Gastrocnemius medialis (tissue), 4 donors: ENCODE measurements at regions not wholly inside any gene's neighbourhood (a gene's known extent, or its start where the extent isn't known, plus 50 kb on each side); places are given as distances from the start of the nearest gene placed in this dataset.

Experiments
- POLR2A ChIP-seq, 2 donors: fragments of 450-650 bp; IDR thresholded peaks; one replicate each; pipeline ENCODE4 v1.6.1; 2017; ENCODE audit warnings: antibody characterized with exemption in 2 of 2, mild to moderate bottlenecking in 2 of 2, moderate library complexity in 2 of 2
- TF ChIP-seq, protein P1 (sequence below), 5 experiments: fragments of 450-650 bp in 3 of 5; fragments of 200-600 bp in 2 of 5; sonication (generic) in 2 of 5; IDR thresholded peaks in 4 of 5; conservative IDR thresholded peaks in 1 of 5; 1 replicate in 4 of 5; 2 replicates in 1 of 5; pipeline ENCODE4 v1.5.1; 2016 to 2019; ENCODE audit warnings: antibody characterized with exemption in 5 of 5, mild to moderate bottlenecking in 3 of 5, moderate library complexity in 3 of 5

GRCh38 chr20:55934146-55934545 lies 71.2 kb downstream of the CBLN4 start:
- TF ChIP-seq, protein P1, sequence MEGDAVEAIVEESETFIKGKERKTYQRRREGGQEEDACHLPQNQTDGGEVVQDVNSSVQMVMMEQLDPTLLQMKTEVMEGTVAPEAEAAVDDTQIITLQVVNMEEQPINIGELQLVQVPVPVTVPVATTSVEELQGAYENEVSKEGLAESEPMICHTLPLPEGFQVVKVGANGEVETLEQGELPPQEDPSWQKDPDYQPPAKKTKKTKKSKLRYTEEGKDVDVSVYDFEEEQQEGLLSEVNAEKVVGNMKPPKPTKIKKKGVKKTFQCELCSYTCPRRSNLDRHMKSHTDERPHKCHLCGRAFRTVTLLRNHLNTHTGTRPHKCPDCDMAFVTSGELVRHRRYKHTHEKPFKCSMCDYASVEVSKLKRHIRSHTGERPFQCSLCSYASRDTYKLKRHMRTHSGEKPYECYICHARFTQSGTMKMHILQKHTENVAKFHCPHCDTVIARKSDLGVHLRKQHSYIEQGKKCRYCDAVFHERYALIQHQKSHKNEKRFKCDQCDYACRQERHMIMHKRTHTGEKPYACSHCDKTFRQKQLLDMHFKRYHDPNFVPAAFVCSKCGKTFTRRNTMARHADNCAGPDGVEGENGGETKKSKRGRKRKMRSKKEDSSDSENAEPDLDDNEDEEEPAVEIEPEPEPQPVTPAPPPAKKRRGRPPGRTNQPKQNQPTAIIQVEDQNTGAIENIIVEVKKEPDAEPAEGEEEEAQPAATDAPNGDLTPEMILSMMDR (IDR thresholded peaks at IDR 0.05 in 4 of 5, conservative IDR thresholded peaks at IDR 0.05 in 1 of 5), result no peak
- no peak for TF ChIP-seq POLR2A (IDR thresholded peaks at IDR 0.05)
